ENCODE measurements at regions not wholly inside any gene's neighbourhood (a gene's known extent, or its start where the extent isn't known, plus 50 kb on each side); places are given as distances from the start of the nearest gene placed in this dataset.

GRCh38 chr7:55277916-55278315 is 87.2 kb upstream of the LANCL2 start (continued):
- TF ChIP-seq POU5F1 (IDR thresholded peaks at IDR 0.05; ENCODE audit: low read depth, low read length) (no peak), SIX5 (IDR thresholded peaks at IDR 0.05; ENCODE audit: low read depth, low read length) (no peak)

All from H1 (cell line).